ENCODE measurements at regions not wholly inside any gene's neighbourhood (a gene's known extent, or its start where the extent isn't known, plus 50 kb on each side); places are given as distances from the start of the nearest gene placed in this dataset.

- no peak overlapping the region for H4K12ac ChIP-seq (ENCODE audit: low read depth, low read length)
- H3K9ac ChIP-seq (ENCODE audit: low read length): no peak overlapping the region
- H3K27ac ChIP-seq (ENCODE audit: low read depth, low read length): no peak overlapping the region
- no peak overlapping the region for H3K4ac ChIP-seq (ENCODE audit: low read depth, low read length)
- H3K23ac ChIP-seq (ENCODE audit: low read length): no peak overlapping the region
- no peak overlapping the region for H3K4me2 ChIP-seq (ENCODE audit: low read length)
- no peak overlapping the region for H2BK120ac ChIP-seq (ENCODE audit: insufficient read depth, low read length, poor library complexity)
- no peaks in the 10 kb centered on the region for H3K4me1 ChIP-seq (ENCODE audit: control insufficient read depth in 1 of 2, insufficient read depth in 2 of 2, low read length in 2 of 2)
- DNase-seq: no peak
- H2BK5ac ChIP-seq (ENCODE audit: low read depth, low read length, poor library complexity): no peak overlapping the region
- H2BK12ac ChIP-seq (ENCODE audit: low read length): no peak overlapping the region
- no peak overlapping the region for H3K18ac ChIP-seq (ENCODE audit: low read length)
- WGBS (ENCODE audit: extremely low coverage, insufficient coverage, insufficient read length): no CpG with 5 or more reads among the region's 3 CpGs
- H3K27me3 ChIP-seq (ENCODE audit: insufficient read depth, low read length): no peaks in the 10 kb centered on the region
- no peak overlapping the region for H4K8ac ChIP-seq (ENCODE audit: low read depth, low read length)
- no peaks in the 10 kb centered on the region for H3K79me2 ChIP-seq (ENCODE audit: control insufficient read depth, insufficient read depth, low read length, poor library complexity)
- H3K4me3 ChIP-seq (ENCODE audit: low read depth, low read length): no peak overlapping the region
- no peak overlapping the region for H2AK5ac ChIP-seq (ENCODE audit: low read length)
- no peak overlapping the region for H4K91ac ChIP-seq (ENCODE audit: low read depth, low read length)
- no peaks in the 10 kb centered on the region for H3K79me1 ChIP-seq (ENCODE audit: low read length)
- H3K14ac ChIP-seq (ENCODE audit: low read length): no peak overlapping the region
- no peaks in the 10 kb centered on the region for H3K9me3 ChIP-seq (ENCODE audit: insufficient read depth, low read depth, low read length)
- H3K36me3 ChIP-seq (ENCODE audit: control insufficient read depth in 1 of 2, insufficient read depth in 2 of 2, low read length in 2 of 2): no peaks in the 10 kb centered on the region
- no peak overlapping the region for H2AFZ ChIP-seq (ENCODE audit: insufficient read depth, low read length, poor library complexity)
Measured at GRCh38 chr13:111791131-111791530, 275.8 kb upstream of the SOX1 start.

DNA sequence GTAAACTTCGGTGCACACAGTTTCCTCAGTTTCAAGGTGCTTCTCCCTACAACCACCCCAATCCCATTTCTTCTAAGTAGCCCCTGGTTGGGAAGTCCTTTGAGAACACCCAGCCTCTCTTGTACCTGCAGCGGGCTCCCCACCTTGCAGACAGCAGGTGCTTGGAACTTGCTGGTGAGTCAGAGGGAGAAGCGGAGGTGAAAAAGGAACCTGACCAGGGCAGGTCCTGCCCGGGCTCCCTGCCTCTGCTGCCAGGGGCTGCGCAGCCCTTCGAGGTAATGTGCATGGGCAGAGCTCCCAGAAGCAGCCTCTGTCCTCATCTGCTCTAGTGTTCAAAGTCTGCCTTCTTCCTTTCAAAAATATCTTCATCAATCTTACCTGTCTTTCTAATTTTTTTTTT lies 274.0 kb upstream of the SOX1 start:
- Histone ChIP-seq H3K4me3 (ENCODE audit: low read depth, low read length) (no peak overlapping the region), H3K4ac (ENCODE audit: low read depth, low read length) (no peak overlapping the region), H3K9me3 (ENCODE audit: insufficient read depth, low read depth, low read length) (no peaks in the 10 kb centered on the region), H2BK120ac (ENCODE audit: insufficient read depth, low read length, poor library complexity) (no peak overlapping the region), H3K18ac (ENCODE audit: low read length) (no peak overlapping the region), H3K4me2 (ENCODE audit: low read length) (no peak overlapping the region), H3K27ac (ENCODE audit: low read depth, low read length) (no peak overlapping the region), H2BK12ac (ENCODE audit: low read length) (no peak overlapping the region), H2AFZ (ENCODE audit: insufficient read depth, low read length, poor library complexity) (no peak overlapping the region), H4K8ac (ENCODE audit: low read depth, low read length) (no peak overlapping the region), H3K79me1 (ENCODE audit: low read length) (no peaks in the 10 kb centered on the region), H3K4me1 (ENCODE audit: control insufficient read depth in 1 of 2, insufficient read depth in 2 of 2, low read length in 2 of 2) (no peaks in the 10 kb centered on the region), H3K79me2 (ENCODE audit: control insufficient read depth, insufficient read depth, low read length, poor library complexity) (no peaks in the 10 kb centered on the region), H4K91ac (ENCODE audit: low read depth, low read length) (no peak overlapping the region), H3K14ac (ENCODE audit: low read length) (no peak overlapping the region), H3K27me3 (ENCODE audit: insufficient read depth, low read length) (no peaks in the 10 kb centered on the region), H2BK5ac (ENCODE audit: low read depth, low read length, poor library complexity) (no peak overlapping the region), H3K36me3 (ENCODE audit: control insufficient read depth in 1 of 2, insufficient read depth in 2 of 2, low read length in 2 of 2) (no peaks in the 10 kb centered on the region), H2AK5ac (ENCODE audit: low read length) (no peak overlapping the region), H3K23ac (ENCODE audit: low read length) (no peak overlapping the region), H4K12ac (ENCODE audit: low read depth, low read length) (no peak overlapping the region), H3K9ac (ENCODE audit: low read length) (no peak overlapping the region)
- DNase-seq: no peak
- no CpG with 5 or more reads among the region's 6 CpGs for WGBS (ENCODE audit: extremely low coverage, insufficient coverage, insufficient read length)

All from trophoblast cell (in vitro differentiated cells and primary cell).